ENCODE measurements at regions not wholly inside any gene's neighbourhood (a gene's known extent, or its start where the extent isn't known, plus 50 kb on each side); places are given as distances from the start of the nearest gene placed in this dataset.
A peak's percentile ranks its signal among the peaks of the same experiment; 100 is the strongest.

GRCh38 chr1:60681095-60681860, 401.1 kb upstream of the NFIA start:
- Histone ChIP-seq H3K23ac (ENCODE audit: insufficient read length) (no peak overlapping the region), H2BK5ac (ENCODE audit: low read depth, low read length) (no peak overlapping the region), H3K9me3 (ENCODE audit: insufficient read depth in 2 of 2, low read depth in 1 of 2, low read length in 1 of 2) (no peaks in the 10 kb centered on the region), H2BK12ac (ENCODE audit: low read depth, low read length) (peak overlapping the region; percentile 42; the same call in 1 of the 2 replicates), H3K9ac (replicated peaks in 1 of 4; ENCODE audit: extremely low read depth in 1 of 4, low read depth in 3 of 4, low read length in 3 of 4) (no peak overlapping the region), H3K23me2 (ENCODE audit: low read depth, low read length) (no peaks in the 10 kb centered on the region; the same call in 1 of the 2 replicates), H3K27me3 (replicated peaks in 1 of 4; ENCODE audit: control insufficient read depth in 3 of 4, extremely low read depth in 1 of 4, insufficient read depth in 3 of 4, low read length in 3 of 4) (no peaks in the 10 kb centered on the region), H3K36me3 (ENCODE audit: control insufficient read depth in 2 of 4, insufficient read depth in 4 of 4, low read length in 3 of 4) (no peaks in the 10 kb centered on the region), H2AK5ac (ENCODE audit: low read depth, low read length) (no peak overlapping the region), H3K56ac (replicated peaks; ENCODE audit: insufficient read length, low read depth, low read length) (no peak overlapping the region), H4K5ac (ENCODE audit: insufficient read length, low read depth, low read length) (no peak overlapping the region), H4K8ac (ENCODE audit: extremely low read depth, insufficient read depth, low read length) (no peak overlapping the region), H4K91ac (replicated peaks; ENCODE audit: insufficient read length, low read length) (no peak overlapping the region), H3K14ac (ENCODE audit: insufficient read length) (no peak overlapping the region), H3K79me2 (ENCODE audit: control insufficient read depth in 1 of 2, insufficient read depth in 2 of 2, low read length in 2 of 2) (no peaks in the 10 kb centered on the region), H4K20me1 (replicated peaks in 1 of 2; ENCODE audit: control insufficient read depth in 1 of 2, insufficient read depth in 2 of 2, low read length in 2 of 2) (no peaks in the 10 kb centered on the region), H3K4me2 (ENCODE audit: insufficient read depth in 1 of 2, low read depth in 2 of 2, low read length in 2 of 2) (no peak overlapping the region), H3K79me1 (ENCODE audit: low read depth, low read length) (no peaks in the 10 kb centered on the region), H3K27ac (ENCODE audit: low read depth, low read length) (no peak overlapping the region), H3K4me1 (replicated peaks in 1 of 4; ENCODE audit: control insufficient read depth in 3 of 4, insufficient read depth in 4 of 4, low read length in 3 of 4) (peaks cover 0 to 1% (median 0%) of the 10 kb centered on the region in 4 experiments; a peak in 2 of 7 replicates), H2BK120ac (replicated peaks; ENCODE audit: low read depth, low read length) (no peak overlapping the region), H2BK20ac (ENCODE audit: low read length) (no peak overlapping the region), H2BK15ac (ENCODE audit: low read length) (no peak overlapping the region), H3K18ac (ENCODE audit: extremely low read depth, low read length) (no peak overlapping the region), H3K4ac (replicated peaks; ENCODE audit: insufficient read length, low read depth, low read length) (no peak overlapping the region), H3K4me3 (ENCODE audit: extremely low read depth in 1 of 4, insufficient read depth in 2 of 4, low read depth in 3 of 4, low read length in 4 of 4) (no peak overlapping the region), H2AFZ (ENCODE audit: low read length) (no peak overlapping the region; the same call in 1 of the 2 replicates)
- POLR2A ChIA-PET (ENCODE audit: partially characterized antibody): no interaction called here
- CTCF ChIA-PET (ENCODE audit: partially characterized antibody): interaction anchor here (1.1 kb wide), 1 partner anchor 11 kb away, joined by 3 read pairs; no protein-coding TSS in a partner anchor
- DNase-seq (ENCODE audit: low read depth in 1 of 2, low spot score in 2 of 2): no peak
- WGBS, 2 experiments (ENCODE audit: extremely low coverage in 1 of 2, insufficient coverage in 1 of 2, insufficient read length in 1 of 2, insufficient replicate concordance in 2 of 2, low coverage in 1 of 2, low lambda C conversion rate in 2 of 2, missing lambda C conversion rate in 1 of 2): 88% methylated on average over 2 of the region's 2 CpGs; no CpG with 5 or more reads in 1 of the 2 experiments
- FAIRE-seq: no peak
- TF ChIP-seq TAF1 (IDR thresholded peaks at IDR 0.05; ENCODE audit: low read depth, low read length): no peak
- TF ChIP-seq, protein P1, sequence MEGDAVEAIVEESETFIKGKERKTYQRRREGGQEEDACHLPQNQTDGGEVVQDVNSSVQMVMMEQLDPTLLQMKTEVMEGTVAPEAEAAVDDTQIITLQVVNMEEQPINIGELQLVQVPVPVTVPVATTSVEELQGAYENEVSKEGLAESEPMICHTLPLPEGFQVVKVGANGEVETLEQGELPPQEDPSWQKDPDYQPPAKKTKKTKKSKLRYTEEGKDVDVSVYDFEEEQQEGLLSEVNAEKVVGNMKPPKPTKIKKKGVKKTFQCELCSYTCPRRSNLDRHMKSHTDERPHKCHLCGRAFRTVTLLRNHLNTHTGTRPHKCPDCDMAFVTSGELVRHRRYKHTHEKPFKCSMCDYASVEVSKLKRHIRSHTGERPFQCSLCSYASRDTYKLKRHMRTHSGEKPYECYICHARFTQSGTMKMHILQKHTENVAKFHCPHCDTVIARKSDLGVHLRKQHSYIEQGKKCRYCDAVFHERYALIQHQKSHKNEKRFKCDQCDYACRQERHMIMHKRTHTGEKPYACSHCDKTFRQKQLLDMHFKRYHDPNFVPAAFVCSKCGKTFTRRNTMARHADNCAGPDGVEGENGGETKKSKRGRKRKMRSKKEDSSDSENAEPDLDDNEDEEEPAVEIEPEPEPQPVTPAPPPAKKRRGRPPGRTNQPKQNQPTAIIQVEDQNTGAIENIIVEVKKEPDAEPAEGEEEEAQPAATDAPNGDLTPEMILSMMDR (IDR thresholded peaks at IDR 0.05; ENCODE audit: control extremely low read depth in 1 of 3, insufficient read depth in 1 of 3, low read depth in 1 of 3, low read length in 3 of 3): no peak
- no peak for TF ChIP-seq CHD1 (IDR thresholded peaks at IDR 0.05; ENCODE audit: low read depth, low read length)
- no peak for TF ChIP-seq SIN3A (conservative IDR thresholded peaks at IDR 0.05 in 1 of 2, IDR thresholded peaks at IDR 0.05 in 1 of 2; ENCODE audit: low read depth in 1 of 2, low read length in 2 of 2)
- TF ChIP-seq CBX5 (IDR thresholded peaks at IDR 0.05; ENCODE audit: low read depth, low read length): no peak
- no peak for TF ChIP-seq POU5F1 (IDR thresholded peaks at IDR 0.05; ENCODE audit: low read depth, low read length)
- TF ChIP-seq CBX8 (IDR thresholded peaks at IDR 0.05; ENCODE audit: borderline replicate concordance, low read depth, low read length): no peak
- no peak for TF ChIP-seq KDM1A (IDR thresholded peaks at IDR 0.05; ENCODE audit: borderline replicate concordance, low read length)
- no peak for TF ChIP-seq SP4 (IDR thresholded peaks at IDR 0.05; ENCODE audit: low read length)
- TF ChIP-seq, protein P2, sequence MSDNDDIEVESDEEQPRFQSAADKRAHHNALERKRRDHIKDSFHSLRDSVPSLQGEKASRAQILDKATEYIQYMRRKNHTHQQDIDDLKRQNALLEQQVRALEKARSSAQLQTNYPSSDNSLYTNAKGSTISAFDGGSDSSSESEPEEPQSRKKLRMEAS (IDR thresholded peaks at IDR 0.05): no peak
